ENCODE measurements at regions not wholly inside any gene's neighbourhood (a gene's known extent, or its start where the extent isn't known, plus 50 kb on each side); places are given as distances from the start of the nearest gene placed in this dataset.

DNA sequence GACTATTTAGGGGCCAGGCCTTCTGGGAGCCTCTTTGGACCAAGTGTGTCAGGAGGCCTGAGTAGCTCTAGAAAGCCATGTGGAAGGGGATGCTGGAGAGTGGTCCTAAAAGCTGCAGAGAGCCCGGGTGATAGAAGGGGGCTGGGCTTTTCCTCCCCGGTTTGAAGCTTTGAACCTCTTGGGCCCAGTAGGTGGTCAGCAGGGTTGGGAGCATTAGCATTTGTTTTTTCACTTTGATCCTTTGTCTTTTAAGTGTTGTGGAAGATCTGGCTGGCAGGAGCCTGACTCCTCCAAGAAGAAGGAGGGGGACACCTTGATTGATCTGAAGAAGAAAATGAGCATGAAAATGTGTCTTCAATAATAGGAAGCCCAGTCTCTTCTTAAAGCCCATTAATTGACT, 596.6 kb downstream of the INSC start:
- no peak for TF ChIP-seq POLR2A (IDR thresholded peaks at IDR 0.05)
- TF ChIP-seq, protein P1, sequence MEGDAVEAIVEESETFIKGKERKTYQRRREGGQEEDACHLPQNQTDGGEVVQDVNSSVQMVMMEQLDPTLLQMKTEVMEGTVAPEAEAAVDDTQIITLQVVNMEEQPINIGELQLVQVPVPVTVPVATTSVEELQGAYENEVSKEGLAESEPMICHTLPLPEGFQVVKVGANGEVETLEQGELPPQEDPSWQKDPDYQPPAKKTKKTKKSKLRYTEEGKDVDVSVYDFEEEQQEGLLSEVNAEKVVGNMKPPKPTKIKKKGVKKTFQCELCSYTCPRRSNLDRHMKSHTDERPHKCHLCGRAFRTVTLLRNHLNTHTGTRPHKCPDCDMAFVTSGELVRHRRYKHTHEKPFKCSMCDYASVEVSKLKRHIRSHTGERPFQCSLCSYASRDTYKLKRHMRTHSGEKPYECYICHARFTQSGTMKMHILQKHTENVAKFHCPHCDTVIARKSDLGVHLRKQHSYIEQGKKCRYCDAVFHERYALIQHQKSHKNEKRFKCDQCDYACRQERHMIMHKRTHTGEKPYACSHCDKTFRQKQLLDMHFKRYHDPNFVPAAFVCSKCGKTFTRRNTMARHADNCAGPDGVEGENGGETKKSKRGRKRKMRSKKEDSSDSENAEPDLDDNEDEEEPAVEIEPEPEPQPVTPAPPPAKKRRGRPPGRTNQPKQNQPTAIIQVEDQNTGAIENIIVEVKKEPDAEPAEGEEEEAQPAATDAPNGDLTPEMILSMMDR (IDR thresholded peaks at IDR 0.05): no peak
- TF ChIP-seq POLR2AphosphoS5 (IDR thresholded peaks at IDR 0.05): no peak
